GM12878 (cell line): ENCODE measurements at regions not wholly inside any gene's neighbourhood (a gene's known extent, or its start where the extent isn't known, plus 50 kb on each side); places are given as distances from the start of the nearest gene placed in this dataset.
A peak's percentile ranks its signal among the peaks of the same experiment; 100 is the strongest.

Experiments used
- ATAC-seq: fragments of 200-7000 bp; cut with Tn5 transposase; 3 replicates; pipeline ENCODE4 v1.9.1; 2020; ENCODE audit warnings: mild to moderate bottlenecking, moderate library complexity
- BruUV-seq: library from RNA; stranded (reverse); fragments of 400-500 nt; replicated peaks from 2 replicates; lab custom pipeline; 2021; lab: Mats Ljungman, UMichigan
- CTCF ChIA-PET: fragments of 300-600 bp; sonication (Branson Sonifier 250); formaldehyde crosslinking; extraction: SDS; loops from one replicate; lab custom pipeline; 2021; ENCODE audit warnings: inconsistent platforms; lab: Yijun Ruan, JAX
- POLR2A ChIA-PET: fragments of 350-600 bp; formaldehyde crosslinking; extraction: SDS; loops from one replicate; lab custom pipeline; 2021; ENCODE audit warnings: inconsistent platforms; lab: Charles Lee
- RAD21 ChIA-PET: fragments of 300-600 bp; sonication (Branson Sonifier 250); formaldehyde crosslinking; loops from one replicate; lab custom pipeline; 2023; ENCODE audit warnings: antibody characterized with exemption; ENCODE audit not compliant: unreplicated experiment; lab: Charles Lee
- SMC1A ChIA-PET: fragments of 300-600 bp; sonication (Branson Sonifier 250); formaldehyde crosslinking; loops from one replicate; lab custom pipeline; 2023; ENCODE audit not compliant: unreplicated experiment, uncharacterized antibody; lab: Charles Lee
- DNase-seq: peaks from one replicate; pipeline ENCODE4 v3.0.0-alpha.2; 2011; ENCODE audit warnings: low read depth, low spot score
- FAIRE-seq: peaks from 3 replicates; lab custom pipeline; 2011; peaks lifted over from hg19 to GRCh38; lab: Jason Lieb, UNC
- H2AFZ ChIP-seq: 2 replicates; pipeline ENCODE4 v1.6.0; 2011; ENCODE audit warnings: low read depth, low read length, control low read depth; ENCODE audit not compliant: control insufficient read depth
- H3K27ac ChIP-seq: 2 replicates; pipeline ENCODE4 v1.5.1; 2011; ENCODE audit warnings: control low read depth; ENCODE audit not compliant: control insufficient read depth, insufficient read depth
- H3K27me3 ChIP-seq, 2 experiments: replicated peaks in 1 of 2; 2 replicates each; pipeline versions ENCODE4 v1.6.0 to v1.6.1; 2011; ENCODE audit warnings: low read length in 1 of 2; ENCODE audit not compliant: control insufficient read depth in 2 of 2, insufficient read depth in 2 of 2
- H3K36me3 ChIP-seq, 2 experiments: 2 replicates each; pipeline ENCODE4 v1.5.1; 2011; ENCODE audit warnings: low read length in 1 of 2; ENCODE audit not compliant: control insufficient read depth in 2 of 2, insufficient read depth in 2 of 2
- H3K4me1 ChIP-seq: 2 replicates; pipeline ENCODE4 v1.6.1; 2011; ENCODE audit warnings: mild to moderate bottlenecking, low read length, moderate library complexity, mixed read lengths; ENCODE audit not compliant: control insufficient read depth, insufficient read depth
- H3K4me2 ChIP-seq: 2 replicates; pipeline ENCODE4 v1.6.0; 2011; ENCODE audit warnings: control low read depth; ENCODE audit not compliant: control insufficient read depth, insufficient read depth
- H3K4me3 ChIP-seq: fragments of 200-600 bp; sonication (generic); 2 replicates; pipeline ENCODE4 v1.5.1; 2016
- H3K79me2 ChIP-seq: 2 replicates; pipeline ENCODE4 v1.6.0; 2011; ENCODE audit warnings: low read length; ENCODE audit not compliant: control insufficient read depth, insufficient read depth
- H3K9ac ChIP-seq: 2 replicates; pipeline ENCODE4 v1.8.0; 2011; ENCODE audit warnings: low read length, control low read depth, mixed read lengths; ENCODE audit not compliant: control insufficient read depth, insufficient read depth
- H3K9me3 ChIP-seq: replicated peaks from 3 replicates; pipeline ENCODE4 v1.5.1; 2011; ENCODE audit warnings: mild to moderate bottlenecking, low read length; ENCODE audit not compliant: control insufficient read depth, insufficient read depth
- H4K20me1 ChIP-seq: 2 replicates; pipeline ENCODE4 v1.6.0; 2011; ENCODE audit not compliant: control insufficient read depth, insufficient read depth
- ASH2L ChIP-seq: fragments of 300-600, 200-600 bp; sonication (generic); IDR thresholded peaks from 2 replicates; pipeline ENCODE4 v1.6.1; 2017; ENCODE audit warnings: low read depth, mild to moderate bottlenecking, borderline replicate concordance
- ATF7 ChIP-seq: fragments of 450-650 bp; IDR thresholded peaks from 2 replicates; pipeline ENCODE4 v1.6.1; 2016; ENCODE audit warnings: low read depth, mild to moderate bottlenecking
- CBX5 ChIP-seq: sonication (generic); IDR thresholded peaks from 2 replicates; pipeline ENCODE4 v1.6.1; 2016; ENCODE audit warnings: low read depth, moderate library complexity, mild to moderate bottlenecking, inconsistent platforms
- EED ChIP-seq: sonication (generic); IDR thresholded peaks from 2 replicates; pipeline ENCODE4 v1.6.1; 2016; ENCODE audit warnings: antibody characterized with exemption, low read depth
- EGR1 ChIP-seq, 2 experiments: IDR thresholded peaks; 1 replicate in 1 of 2; 2 replicates in 1 of 2; pipeline ENCODE4 v1.6.1; 2011 to 2012; ENCODE audit warnings: low read depth in 2 of 2, low read length in 2 of 2, borderline replicate concordance in 1 of 2, mild to moderate bottlenecking in 1 of 2, moderate library complexity in 1 of 2
- FOXM1 ChIP-seq: IDR thresholded peaks from 2 replicates; pipeline ENCODE4 v1.6.1; 2012; ENCODE audit warnings: low read depth, mild to moderate bottlenecking, inconsistent platforms, low read length, moderate library complexity
- IRF4 ChIP-seq: IDR thresholded peaks from 2 replicates; pipeline ENCODE4 v1.6.1; 2011; ENCODE audit warnings: low read depth, low read length
- LARP7 ChIP-seq: fragments of 450-650 bp; IDR thresholded peaks from 2 replicates; pipeline ENCODE4 v1.6.1; 2017; ENCODE audit warnings: mild to moderate bottlenecking
- MTA2 ChIP-seq: fragments of 450-650 bp; IDR thresholded peaks from 2 replicates; pipeline ENCODE4 v1.6.1; 2016; ENCODE audit warnings: low read depth, mild to moderate bottlenecking, moderate library complexity
- MYC ChIP-seq: IDR thresholded peaks from 2 replicates; pipeline ENCODE4 v1.6.1; 2011; ENCODE audit warnings: mild to moderate bottlenecking, low read length, moderate library complexity, inconsistent platforms; ENCODE audit not compliant: insufficient read depth, insufficient replicate concordance, insufficient read length, severe bottlenecking
- REST ChIP-seq: IDR thresholded peaks from 2 replicates; pipeline ENCODE4 v1.6.1; 2012; ENCODE audit warnings: mild to moderate bottlenecking, low read depth, low read length
- SMAD5 ChIP-seq: IDR thresholded peaks from 2 replicates; pipeline ENCODE4 v1.6.1; 2016; ENCODE audit warnings: antibody characterized with exemption, low read depth
- ZBED1 ChIP-seq: IDR thresholded peaks from 2 replicates; pipeline ENCODE4 v1.6.1; 2016; ENCODE audit warnings: borderline replicate concordance
- in situ Hi-C: fragments of 300-500 bp; cut with MboI; formaldehyde crosslinking; loops from 9 replicates; pipeline ENCODE4 v1.14.3; 2018; ENCODE audit warnings: mixed read lengths
- intact Hi-C: fragments of 100-400 bp; cut with micrococcal nuclease; formaldehyde crosslinking; loops from one replicate; pipeline ENCODE4 v1.14.2; 2022; ENCODE audit not compliant: unreplicated experiment
- TF ChIP-seq, protein P1 (sequence below): IDR thresholded peaks from 2 replicates; pipeline ENCODE4 v1.6.1; 2012; ENCODE audit warnings: low read depth, low read length, improper control_type of control experiment
- TF ChIP-seq, protein P2 (sequence below): IDR thresholded peaks from 2 replicates; pipeline ENCODE4 v1.6.1; 2011; ENCODE audit warnings: low read depth, low read length, improper control_type of control experiment, borderline replicate concordance

DNA sequence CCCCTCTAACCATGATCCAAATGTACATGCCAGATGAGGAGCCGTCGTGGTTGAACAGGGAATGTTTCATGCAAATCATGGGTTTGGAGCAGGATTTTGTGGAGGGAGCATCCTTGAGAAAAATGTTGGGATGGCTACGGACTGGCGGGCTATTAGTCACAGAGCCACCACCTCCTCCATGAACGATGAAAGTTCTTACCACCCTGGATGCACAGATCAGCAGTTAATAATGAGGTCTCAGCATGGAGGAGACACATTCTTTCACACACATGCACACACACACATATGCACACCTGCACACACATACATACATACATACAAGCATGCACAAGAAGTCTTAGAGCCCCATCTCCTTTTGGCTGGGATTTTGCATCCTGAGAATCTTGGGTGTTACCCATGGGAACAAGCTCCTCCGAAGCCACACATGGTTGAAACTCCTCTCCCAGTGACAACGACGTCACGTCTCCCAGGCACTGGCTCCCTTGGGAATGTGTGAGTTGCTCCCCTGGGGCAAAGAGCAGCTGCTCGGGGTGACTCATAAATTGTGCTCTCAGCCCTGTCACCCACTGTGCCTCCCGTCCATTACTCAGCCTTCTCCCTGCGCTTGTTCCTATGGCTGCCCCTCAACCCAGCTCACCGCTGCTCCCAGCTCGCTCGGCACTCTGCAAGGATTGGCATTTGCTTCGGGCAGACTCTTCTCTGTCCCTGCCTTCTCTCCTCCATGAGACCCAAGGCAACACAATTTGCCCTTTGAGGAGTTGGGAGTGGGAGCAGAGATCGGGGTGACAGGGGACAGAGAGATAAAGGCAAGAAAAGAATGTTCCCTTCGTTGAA, 344.6 kb downstream of the SOX9 start (continued):
- TF ChIP-seq, protein P1, sequence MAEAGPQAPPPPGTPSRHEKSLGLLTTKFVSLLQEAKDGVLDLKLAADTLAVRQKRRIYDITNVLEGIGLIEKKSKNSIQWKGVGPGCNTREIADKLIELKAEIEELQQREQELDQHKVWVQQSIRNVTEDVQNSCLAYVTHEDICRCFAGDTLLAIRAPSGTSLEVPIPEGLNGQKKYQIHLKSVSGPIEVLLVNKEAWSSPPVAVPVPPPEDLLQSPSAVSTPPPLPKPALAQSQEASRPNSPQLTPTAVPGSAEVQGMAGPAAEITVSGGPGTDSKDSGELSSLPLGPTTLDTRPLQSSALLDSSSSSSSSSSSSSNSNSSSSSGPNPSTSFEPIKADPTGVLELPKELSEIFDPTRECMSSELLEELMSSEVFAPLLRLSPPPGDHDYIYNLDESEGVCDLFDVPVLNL = no peak
- TF ChIP-seq IRF4 (peak; percentile 74; the same call in 1 of the 2 replicates), SMAD5 (no peak), ASH2L (no peak), LARP7 (peak; percentile 33; the same call in 1 of the 2 replicates), FOXM1 (peak; percentile 88; the same call in 1 of the 2 replicates)
- TF ChIP-seq, protein P2, sequence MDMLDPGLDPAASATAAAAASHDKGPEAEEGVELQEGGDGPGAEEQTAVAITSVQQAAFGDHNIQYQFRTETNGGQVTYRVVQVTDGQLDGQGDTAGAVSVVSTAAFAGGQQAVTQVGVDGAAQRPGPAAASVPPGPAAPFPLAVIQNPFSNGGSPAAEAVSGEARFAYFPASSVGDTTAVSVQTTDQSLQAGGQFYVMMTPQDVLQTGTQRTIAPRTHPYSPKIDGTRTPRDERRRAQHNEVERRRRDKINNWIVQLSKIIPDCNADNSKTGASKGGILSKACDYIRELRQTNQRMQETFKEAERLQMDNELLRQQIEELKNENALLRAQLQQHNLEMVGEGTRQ = no peak

- ATAC-seq (peak; percentile 85), FAIRE-seq (peak; percentile 85), DNase-seq (peak; percentile 75)
- Histone ChIP-seq H2AFZ (peak overlapping the region; percentile 7; the same call in 1 of the 2 replicates), H4K20me1 (no peaks in the 10 kb centered on the region), H3K79me2 (no peaks in the 10 kb centered on the region), H3K27me3 (no peaks in the 10 kb centered on the region), H3K9ac (peak overlapping the region; percentile 10; the same call in 1 of the 2 replicates), H3K36me3 (no peaks in the 10 kb centered on the region; a peak in 2 of 4 replicates), H3K27ac (peak overlapping the region; percentile 78), H3K4me1 (peaks cover 41% of the 10 kb centered on the region), H3K9me3 (no peaks in the 10 kb centered on the region), H3K4me3 (peak overlapping the region; percentile 10; the same call in 1 of the 2 replicates), H3K4me2 (peak overlapping the region; percentile 44; the same call in 1 of the 2 replicates)
- SMC1A ChIA-PET = interaction anchor here (0.8 to 11.1 kb wide), 28 partner anchors 11 to 462 kb away, joined by 3 to 335 read pairs (median 9); partner anchors contain the start of gene SOX9
- CTCF ChIA-PET = interaction anchor here (0.7 to 6.6 kb wide), 12 partner anchors 13 to 77 kb away, joined by 3 to 111 read pairs (median 5); no protein-coding TSS in a partner anchor
- BruUV-seq = no TSS peak
- RAD21 ChIA-PET = interaction anchor here (0.8 to 13.5 kb wide), 22 partner anchors 13 to 435 kb away, joined by 3 to 353 read pairs (median 9); partner anchors contain the start of gene SOX9
- POLR2A ChIA-PET = interaction anchor here (0.7 to 7.0 kb wide), 10 partner anchors 25 to 436 kb away, joined by 3 to 170 read pairs (median 10); no protein-coding TSS in a partner anchor
- in situ Hi-C loops = no loop called here
- intact Hi-C loops = loop anchor here (1.0 to 5.0 kb wide), 2 partner anchors 434 to 461 kb away; no protein-coding TSS in a partner anchor
- TF ChIP-seq EED (peak; percentile 84), CBX5 (no peak), MTA2 (no peak), EGR1 (IDR thresholded peaks at IDR 0.05; ENCODE audit: borderline replicate concordance in 1 of 2, low read depth in 2 of 2, low read length in 2 of 2) (no peak), REST (no peak), ZBED1 (peak; percentile 80; the same call in 1 of the 2 replicates), MYC (no peak), ATF7 (peak; percentile 99)
Observed at GRCh38 chr17:72466199-72466598, 345.4 kb downstream of the SOX9 start.
